ENCODE measurements at regions not wholly inside any gene's neighbourhood (a gene's known extent, or its start where the extent isn't known, plus 50 kb on each side); places are given as distances from the start of the nearest gene placed in this dataset.
"Not testable (repeated sequence)": the region's sequence is repeated elsewhere in the genome, so short reads cannot be mapped to it uniquely, and the experiment has no call there.

GRCh38 chr18:78505851-78506461 lies 473.7 kb upstream of the SALL3 start:
- Histone ChIP-seq H3K27ac (ENCODE audit: low read depth, low read length) (no peak overlapping the region), H3K79me2 (ENCODE audit: control insufficient read depth, insufficient read depth, low read length, unreplicated experiment) (no peaks in the 10 kb centered on the region), H3K4me3 (ENCODE audit: low read depth, low read length) (no peak overlapping the region), H3K36me3 (ENCODE audit: insufficient read depth, low read length) (no peaks in the 10 kb centered on the region), H3K4me1 (ENCODE audit: control insufficient read depth, insufficient read depth, low read length, unreplicated experiment) (no peaks in the 10 kb centered on the region), H3K27me3 (ENCODE audit: insufficient read depth, low read length) (no peaks in the 10 kb centered on the region), H2AFZ (ENCODE audit: low read length, unreplicated experiment) (no peak overlapping the region)

- Histone ChIP-seq H3K27ac (ENCODE audit: low read depth, low read length) (no peak overlapping the region), H2AFZ (ENCODE audit: low read length, unreplicated experiment) (no peak overlapping the region), H3K27me3 (ENCODE audit: insufficient read depth, low read length) (no peaks in the 10 kb centered on the region), H3K79me2 (ENCODE audit: control insufficient read depth, insufficient read depth, low read length, unreplicated experiment) (no peaks in the 10 kb centered on the region), H3K4me1 (ENCODE audit: control insufficient read depth, insufficient read depth, low read length, unreplicated experiment) (no peaks in the 10 kb centered on the region), H3K36me3 (ENCODE audit: insufficient read depth, low read length) (no peaks in the 10 kb centered on the region), H3K4me3 (ENCODE audit: low read depth, low read length) (no peak overlapping the region)
Measured at GRCh38 chr18:78507217-78507616, 472.4 kb upstream of the SALL3 start.

GRCh38 chr18:78508228-78508824 lies 471.3 kb upstream of the SALL3 start:
- H3K79me2 ChIP-seq (ENCODE audit: control insufficient read depth, insufficient read depth, low read length, unreplicated experiment); H2AFZ ChIP-seq (ENCODE audit: low read length, unreplicated experiment): not testable (repeated sequence)

GRCh38 chr18:78510091-78510490 lies 469.5 kb upstream of the SALL3 start:
- Histone ChIP-seq H3K4me1 (ENCODE audit: control insufficient read depth, insufficient read depth, low read length, unreplicated experiment) (no peaks in the 10 kb centered on the region), H3K79me2 (ENCODE audit: control insufficient read depth, insufficient read depth, low read length, unreplicated experiment) (no peaks in the 10 kb centered on the region), H3K4me3 (ENCODE audit: low read depth, low read length) (no peak overlapping the region), H3K36me3 (ENCODE audit: insufficient read depth, low read length) (no peaks in the 10 kb centered on the region), H2AFZ (ENCODE audit: low read length, unreplicated experiment) (no peak overlapping the region), H3K27ac (ENCODE audit: low read depth, low read length) (no peak overlapping the region), H3K27me3 (ENCODE audit: insufficient read depth, low read length) (no peaks in the 10 kb centered on the region)

More at GRCh38 chr18:78508228-78508824, 471.3 kb upstream of the SALL3 start:
- H3K4me1 ChIP-seq (ENCODE audit: control insufficient read depth, insufficient read depth, low read length, unreplicated experiment); H3K4me3 ChIP-seq (ENCODE audit: low read depth, low read length); H3K27ac ChIP-seq (ENCODE audit: low read depth, low read length); H3K27me3 ChIP-seq (ENCODE audit: insufficient read depth, low read length); H3K36me3 ChIP-seq (ENCODE audit: insufficient read depth, low read length): not testable (repeated sequence)

- Histone ChIP-seq H3K4me3 (ENCODE audit: low read depth, low read length) (no peak overlapping the region), H3K36me3 (ENCODE audit: insufficient read depth, low read length) (no peaks in the 10 kb centered on the region), H3K4me1 (ENCODE audit: control insufficient read depth, insufficient read depth, low read length, unreplicated experiment) (no peaks in the 10 kb centered on the region), H2AFZ (ENCODE audit: low read length, unreplicated experiment) (no peak overlapping the region), H3K79me2 (ENCODE audit: control insufficient read depth, insufficient read depth, low read length, unreplicated experiment) (no peaks in the 10 kb centered on the region), H3K27me3 (ENCODE audit: insufficient read depth, low read length) (no peaks in the 10 kb centered on the region), H3K27ac (ENCODE audit: low read depth, low read length) (no peak overlapping the region)
Measured at GRCh38 chr18:78510636-78511035, 469.0 kb upstream of the SALL3 start.

- Histone ChIP-seq H3K36me3 (ENCODE audit: insufficient read depth, low read length) (no peaks in the 10 kb centered on the region), H3K4me1 (ENCODE audit: control insufficient read depth, insufficient read depth, low read length, unreplicated experiment) (no peaks in the 10 kb centered on the region), H2AFZ (ENCODE audit: low read length, unreplicated experiment) (no peak overlapping the region), H3K4me3 (ENCODE audit: low read depth, low read length) (no peak overlapping the region), H3K27ac (ENCODE audit: low read depth, low read length) (no peak overlapping the region), H3K27me3 (ENCODE audit: insufficient read depth, low read length) (no peaks in the 10 kb centered on the region), H3K79me2 (ENCODE audit: control insufficient read depth, insufficient read depth, low read length, unreplicated experiment) (no peaks in the 10 kb centered on the region)
Measured at GRCh38 chr18:78511666-78512601, 467.7 kb upstream of the SALL3 start.

GRCh38 chr18:78514910-78515670 lies 464.5 kb upstream of the SALL3 start:
- no peak overlapping the region for H2AFZ ChIP-seq (ENCODE audit: low read length, unreplicated experiment)
- H3K4me3 ChIP-seq (ENCODE audit: low read depth, low read length) = no peak overlapping the region
- no peaks in the 10 kb centered on the region for H3K27me3 ChIP-seq (ENCODE audit: insufficient read depth, low read length)
- no peaks in the 10 kb centered on the region for H3K79me2 ChIP-seq (ENCODE audit: control insufficient read depth, insufficient read depth, low read length, unreplicated experiment)
- no peaks in the 10 kb centered on the region for H3K36me3 ChIP-seq (ENCODE audit: insufficient read depth, low read length)
- H3K4me1 ChIP-seq (ENCODE audit: control insufficient read depth, insufficient read depth, low read length, unreplicated experiment) = no peaks in the 10 kb centered on the region
- no peak overlapping the region for H3K27ac ChIP-seq (ENCODE audit: low read depth, low read length)

- Histone ChIP-seq H3K4me1 (ENCODE audit: control insufficient read depth, insufficient read depth, low read length, unreplicated experiment) (no peaks in the 10 kb centered on the region), H3K36me3 (ENCODE audit: insufficient read depth, low read length) (no peaks in the 10 kb centered on the region), H3K4me3 (ENCODE audit: low read depth, low read length) (no peak overlapping the region), H3K79me2 (ENCODE audit: control insufficient read depth, insufficient read depth, low read length, unreplicated experiment) (no peaks in the 10 kb centered on the region), H2AFZ (ENCODE audit: low read length, unreplicated experiment) (no peak overlapping the region), H3K27ac (ENCODE audit: low read depth, low read length) (no peak overlapping the region), H3K27me3 (ENCODE audit: insufficient read depth, low read length) (no peaks in the 10 kb centered on the region)
Measured at GRCh38 chr18:78517328-78517727, 462.3 kb upstream of the SALL3 start.

GRCh38 chr18:78517973-78518372 lies 461.6 kb upstream of the SALL3 start:
- no peaks in the 10 kb centered on the region for H3K36me3 ChIP-seq (ENCODE audit: insufficient read depth, low read length)
- no peaks in the 10 kb centered on the region for H3K27me3 ChIP-seq (ENCODE audit: insufficient read depth, low read length)
- H3K4me1 ChIP-seq (ENCODE audit: control insufficient read depth, insufficient read depth, low read length, unreplicated experiment) = no peaks in the 10 kb centered on the region
- no peak overlapping the region for H3K27ac ChIP-seq (ENCODE audit: low read depth, low read length)
- H2AFZ ChIP-seq (ENCODE audit: low read length, unreplicated experiment) = no peak overlapping the region
- H3K4me3 ChIP-seq (ENCODE audit: low read depth, low read length) = no peak overlapping the region
- H3K79me2 ChIP-seq (ENCODE audit: control insufficient read depth, insufficient read depth, low read length, unreplicated experiment) = no peaks in the 10 kb centered on the region

GRCh38 chr18:78518805-78519204 lies 460.8 kb upstream of the SALL3 start:
- no peaks in the 10 kb centered on the region for H3K4me1 ChIP-seq (ENCODE audit: control insufficient read depth, insufficient read depth, low read length, unreplicated experiment)
- H3K36me3 ChIP-seq (ENCODE audit: insufficient read depth, low read length) = no peaks in the 10 kb centered on the region
- no peak overlapping the region for H3K4me3 ChIP-seq (ENCODE audit: low read depth, low read length)
- H3K79me2 ChIP-seq (ENCODE audit: control insufficient read depth, insufficient read depth, low read length, unreplicated experiment) = no peaks in the 10 kb centered on the region
- H3K27ac ChIP-seq (ENCODE audit: low read depth, low read length) = no peak overlapping the region
- no peak overlapping the region for H2AFZ ChIP-seq (ENCODE audit: low read length, unreplicated experiment)
- H3K27me3 ChIP-seq (ENCODE audit: insufficient read depth, low read length) = no peaks in the 10 kb centered on the region
